Ovary (tissue), 7 donors: ENCODE measurements at regions not wholly inside any gene's neighbourhood (a gene's known extent, or its start where the extent isn't known, plus 50 kb on each side); places are given as distances from the start of the nearest gene placed in this dataset.

Experiments used
- DNase-seq, 5 donors: peaks; one replicate each; pipeline ENCODE4 v3.0.0-alpha.2; 2019 to 2020
- H3K27ac ChIP-seq, 2 donors: fragments of 200-600 bp; one replicate each; pipeline versions ENCODE4 v1.5.1 to v1.8.0; 2019 to 2022
- H3K27me3 ChIP-seq: fragments of 200-600 bp; one replicate; pipeline ENCODE4 v1.8.0; 2022
- H3K36me3 ChIP-seq: fragments of 200-600 bp; sonication (generic); one replicate; pipeline ENCODE4 v1.5.1; 2019
- H3K4me1 ChIP-seq: one replicate; pipeline ENCODE4 v1.8.1; 2013; ENCODE audit warnings: mild to moderate bottlenecking, moderate library complexity; ENCODE audit not compliant: insufficient read depth
- H3K4me3 ChIP-seq: fragments of 200-600 bp; sonication (generic); one replicate; pipeline ENCODE4 v1.5.1; 2017
- H3K9me3 ChIP-seq, 2 donors: fragments of 200-600 bp in 1 of 2; sonication (generic) in 1 of 2; one replicate each; pipeline versions ENCODE4 v1.5.1 to v1.8.1; 2013 to 2019; ENCODE audit warnings: mild to moderate bottlenecking in 1 of 2, moderate library complexity in 1 of 2
- EP300 ChIP-seq: sonication (generic); formaldehyde crosslinking; IDR thresholded peaks from one replicate; pipeline ENCODE4 v1.6.1; 2017; ENCODE audit warnings: antibody characterized with exemption
- POLR2A ChIP-seq: fragments of 450-650 bp; IDR thresholded peaks from one replicate; pipeline ENCODE4 v1.6.1; 2017; ENCODE audit warnings: antibody characterized with exemption, mild to moderate bottlenecking, moderate library complexity
- WGBS, 3 donors: extraction: QIAGEN DNeasy Blood & Tissue Kit in 1 of 3; methylation state at CpG; one replicate each; pipeline versions ENCODE4 v1.1.5 to v1.1.7; 2013 to 2017; 5-methylcytosine and 5-hydroxymethylcytosine counted together
- intact Hi-C, 4 donors: fragments of 100-400 bp; cut with DNase I; formaldehyde crosslinking; loops; one replicate each; pipeline versions ENCODE4 v1.11.0 to v1.15.1; 2022 to 2023
- TF ChIP-seq, protein P1 (sequence below), 3 donors: fragments of 450-650 bp in 2 of 3; fragments of 200-600 bp in 1 of 3; IDR thresholded peaks; one replicate each; pipeline versions ENCODE4 v1.5.1 to v1.8.0; 2016 to 2022; ENCODE audit warnings: antibody characterized with exemption in 3 of 3, mild to moderate bottlenecking in 1 of 3
- donor health status: DM: no; HTN: no; CAD: no; lungs with moderate emphysema.
- donor health status: DM: no; HTN: no; CAD: no.
- donor health status: Bipolar disorder and iron deficiency.
- donor health status: DM: no; HTN: no; CAD: no.
- donor health status: DM: yes; HTN: yes; CAD: no.

DNA sequence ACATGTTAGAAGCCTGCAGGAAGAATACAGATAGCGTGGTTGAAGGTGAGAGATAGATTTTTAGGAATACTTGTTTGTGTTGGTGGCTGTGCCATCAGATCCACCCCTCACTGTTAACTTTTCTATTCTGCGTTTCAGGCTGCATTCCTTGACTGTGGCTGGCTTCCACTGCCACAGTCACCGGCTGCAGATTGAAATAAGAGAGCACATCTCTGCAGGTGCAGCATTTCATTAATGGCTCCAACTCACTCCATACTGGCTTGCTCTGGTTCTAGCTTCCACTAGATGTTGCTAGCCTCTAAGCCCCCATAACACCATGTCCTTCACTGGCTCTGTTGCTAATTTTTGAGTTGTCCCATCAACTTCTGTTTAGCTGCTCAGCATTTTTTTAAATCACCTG is 286.5 kb downstream of the CPS1 start:
- Histone ChIP-seq H3K36me3 (no peaks in the 10 kb centered on the region), H3K4me3 (no peak overlapping the region), H3K4me1 (no peaks in the 10 kb centered on the region), H3K27ac (no peak overlapping the region), H3K9me3 (no peaks in the 10 kb centered on the region), H3K27me3 (no peaks in the 10 kb centered on the region)
- TF ChIP-seq POLR2A (no peak), EP300 (no peak)
- TF ChIP-seq, protein P1, sequence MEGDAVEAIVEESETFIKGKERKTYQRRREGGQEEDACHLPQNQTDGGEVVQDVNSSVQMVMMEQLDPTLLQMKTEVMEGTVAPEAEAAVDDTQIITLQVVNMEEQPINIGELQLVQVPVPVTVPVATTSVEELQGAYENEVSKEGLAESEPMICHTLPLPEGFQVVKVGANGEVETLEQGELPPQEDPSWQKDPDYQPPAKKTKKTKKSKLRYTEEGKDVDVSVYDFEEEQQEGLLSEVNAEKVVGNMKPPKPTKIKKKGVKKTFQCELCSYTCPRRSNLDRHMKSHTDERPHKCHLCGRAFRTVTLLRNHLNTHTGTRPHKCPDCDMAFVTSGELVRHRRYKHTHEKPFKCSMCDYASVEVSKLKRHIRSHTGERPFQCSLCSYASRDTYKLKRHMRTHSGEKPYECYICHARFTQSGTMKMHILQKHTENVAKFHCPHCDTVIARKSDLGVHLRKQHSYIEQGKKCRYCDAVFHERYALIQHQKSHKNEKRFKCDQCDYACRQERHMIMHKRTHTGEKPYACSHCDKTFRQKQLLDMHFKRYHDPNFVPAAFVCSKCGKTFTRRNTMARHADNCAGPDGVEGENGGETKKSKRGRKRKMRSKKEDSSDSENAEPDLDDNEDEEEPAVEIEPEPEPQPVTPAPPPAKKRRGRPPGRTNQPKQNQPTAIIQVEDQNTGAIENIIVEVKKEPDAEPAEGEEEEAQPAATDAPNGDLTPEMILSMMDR (IDR thresholded peaks at IDR 0.05) = no peak
- intact Hi-C loops = no loop called here
- 62 to 76% (median 72%) methylated on average over 3 of the region's 3 CpGs for WGBS, 3 donors
- DNase-seq = no peak

DNA sequence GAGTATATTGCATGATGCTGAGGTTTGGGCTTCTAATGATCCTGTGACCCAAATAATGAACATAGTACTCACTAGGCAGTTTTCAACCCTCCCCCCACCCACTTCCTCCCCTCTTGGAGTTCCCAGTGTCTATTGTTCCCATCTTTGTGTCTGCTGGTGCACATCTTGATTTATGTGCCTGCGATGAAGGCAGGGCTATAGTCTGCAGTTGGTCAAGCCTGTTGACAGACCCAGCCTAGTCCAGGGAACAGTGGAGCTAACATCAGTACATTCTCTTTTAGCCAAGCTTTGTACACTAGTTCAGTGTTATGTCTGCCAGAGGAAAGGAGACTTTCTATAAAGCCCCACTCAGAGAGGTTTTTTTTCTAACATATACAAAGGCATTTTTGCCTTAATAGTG is 287.6 kb downstream of the CPS1 start:
- H3K9me3 ChIP-seq = no peaks in the 10 kb centered on the region
- H3K4me3 ChIP-seq = no peak overlapping the region
- 64 to 76% (median 69%) methylated on average over 1 of the region's 1 CpG for WGBS, 3 donors
- no peak overlapping the region for H3K27ac ChIP-seq
- no peak for DNase-seq
- no peaks in the 10 kb centered on the region for H3K27me3 ChIP-seq
- intact Hi-C loops = no loop called here
- H3K4me1 ChIP-seq = no peaks in the 10 kb centered on the region
- TF ChIP-seq POLR2A = no peak
- no peak for TF ChIP-seq EP300
- TF ChIP-seq, protein P1 (IDR thresholded peaks at IDR 0.05) = no peak
- H3K36me3 ChIP-seq = no peaks in the 10 kb centered on the region

DNA sequence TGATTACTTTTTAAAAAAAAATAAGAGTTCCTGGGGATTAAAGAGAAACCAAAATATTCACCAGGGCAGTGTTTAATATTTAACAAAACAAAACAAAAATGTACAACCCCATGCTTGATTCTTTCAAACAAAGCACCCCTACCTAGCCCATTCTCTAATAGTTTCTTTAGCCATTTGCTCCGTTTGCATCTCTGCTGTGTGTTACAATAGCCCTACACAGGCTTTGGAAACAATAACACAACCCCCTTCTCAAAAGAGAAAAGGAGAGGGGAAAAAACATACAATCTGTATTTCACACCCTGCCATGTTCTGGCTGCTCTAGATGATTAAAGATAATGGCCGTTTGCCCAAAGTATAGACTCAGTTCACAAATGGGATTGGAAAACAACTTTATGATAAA is 302.9 kb downstream of the CPS1 start:
- WGBS, 3 donors = 45 to 57% (median 55%) methylated on average over 2 of the region's 2 CpGs
- Histone ChIP-seq H3K36me3 (no peaks in the 10 kb centered on the region), H3K27me3 (no peaks in the 10 kb centered on the region), H3K4me1 (no peaks in the 10 kb centered on the region), H3K9me3 (no peaks in the 10 kb centered on the region), H3K4me3 (no peak overlapping the region), H3K27ac (no peak overlapping the region)
- TF ChIP-seq POLR2A (no peak), EP300 (no peak)
- TF ChIP-seq, protein P1 (IDR thresholded peaks at IDR 0.05) = no peak
- no peak for DNase-seq
- intact Hi-C loops = no loop called here

DNA sequence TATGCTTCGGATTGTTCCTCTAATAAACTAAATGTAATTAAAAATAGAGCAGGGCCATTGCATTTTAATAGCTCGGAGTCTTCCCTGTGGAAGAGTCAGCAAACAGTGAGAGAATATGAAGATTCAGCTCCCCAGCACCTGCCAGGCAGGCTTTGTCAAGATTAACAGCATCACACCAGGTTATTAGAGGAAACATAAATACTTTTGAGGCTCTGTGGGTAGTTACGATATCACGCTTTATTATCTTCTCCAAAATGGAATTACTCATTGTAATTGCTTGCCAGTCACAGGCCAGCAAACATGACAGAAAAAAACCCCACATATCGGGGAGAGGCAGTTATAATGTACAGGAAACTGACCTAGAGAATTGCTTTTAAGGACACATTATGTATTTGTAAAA is 303.9 kb downstream of the CPS1 start:
- Histone ChIP-seq H3K4me3 (no peak overlapping the region), H3K9me3 (no peaks in the 10 kb centered on the region), H3K27ac (no peak overlapping the region), H3K36me3 (no peaks in the 10 kb centered on the region), H3K27me3 (no peaks in the 10 kb centered on the region), H3K4me1 (no peaks in the 10 kb centered on the region)
- 45 to 69% (median 48%) methylated on average over 5 of the region's 5 CpGs for WGBS, 3 donors
- no peak for DNase-seq
- intact Hi-C loops = no loop called here
- no peak for TF ChIP-seq POLR2A
- TF ChIP-seq EP300 = no peak
- TF ChIP-seq, protein P1 (IDR thresholded peaks at IDR 0.05) = no peak
